Calu3 (cell line): ENCODE measurements at regions not wholly inside any gene's neighbourhood (a gene's known extent, or its start where the extent isn't known, plus 50 kb on each side); places are given as distances from the start of the nearest gene placed in this dataset.

Source experiments
- BruUV-seq: library from RNA; stranded (reverse); fragments of 400-500 nt; replicated peaks from 2 replicates; lab custom pipeline; 2021; lab: Mats Ljungman, UMichigan
- CTCF ChIA-PET: fragments of 300-600 bp; sonication (Branson Sonifier 250); formaldehyde crosslinking; loops from one replicate; lab custom pipeline; 2022; ENCODE audit warnings: antibody characterized with exemption; lab: Charles Lee
- DNase-seq: peaks from one replicate; pipeline ENCODE4 v3.0.0; 2022
- H3K27ac Mint-ChIP-seq: one replicate; pipeline ENCODE4 v1.8.0; 2022; ENCODE audit warnings: mixed read lengths; ENCODE audit not compliant: unreplicated experiment
- H3K27me3 Mint-ChIP-seq: one replicate; pipeline ENCODE4 v1.8.0; 2022; ENCODE audit warnings: mixed read lengths; ENCODE audit not compliant: unreplicated experiment
- H3K36me3 Mint-ChIP-seq: one replicate; pipeline ENCODE4 v1.8.0; 2022; ENCODE audit warnings: mild to moderate bottlenecking, moderate library complexity, mixed read lengths; ENCODE audit not compliant: insufficient read depth, unreplicated experiment
- H3K4me1 Mint-ChIP-seq: one replicate; pipeline ENCODE4 v1.8.0; 2022; ENCODE audit warnings: mild to moderate bottlenecking, low read depth, mixed read lengths; ENCODE audit not compliant: unreplicated experiment
- H3K4me3 Mint-ChIP-seq: one replicate; pipeline ENCODE4 v1.8.0; 2022; ENCODE audit warnings: mild to moderate bottlenecking, low read depth, moderate library complexity, mixed read lengths; ENCODE audit not compliant: unreplicated experiment
- H3K9me3 Mint-ChIP-seq: one replicate; pipeline ENCODE4 v1.8.0; 2022; ENCODE audit warnings: low read depth, mixed read lengths; ENCODE audit not compliant: unreplicated experiment
- CTCF ChIP-seq: fragments of 200-600 bp; IDR thresholded peaks from one replicate; pipeline ENCODE4 v1.8.0; 2022; ENCODE audit warnings: antibody characterized with exemption; ENCODE audit not compliant: unreplicated experiment
- intact Hi-C: fragments of 100-400 bp; cut with micrococcal nuclease; formaldehyde crosslinking; loops from one replicate; pipeline ENCODE4 v1.10.0; 2022; ENCODE audit not compliant: unreplicated experiment

DNA sequence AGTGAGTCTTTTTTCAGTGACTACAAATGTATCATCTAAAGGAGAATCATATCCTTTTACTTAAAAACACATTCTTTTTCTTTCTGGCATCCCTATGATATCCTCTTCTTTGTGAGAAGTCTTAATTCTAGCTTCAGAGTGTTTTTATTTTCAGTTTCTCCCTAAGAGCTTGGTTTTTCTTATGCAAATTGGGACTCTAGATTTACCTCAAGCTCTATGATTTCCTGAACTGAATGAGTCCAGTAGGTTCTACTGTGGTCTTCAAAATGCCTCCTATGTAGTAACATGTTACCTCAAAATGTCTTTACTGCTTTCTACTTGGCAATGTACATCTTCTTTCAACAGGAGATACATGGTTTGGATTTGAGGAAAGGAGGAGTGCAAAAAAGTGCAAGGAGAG is 148.2 kb upstream of the C21orf91 start:
- no peaks in the 10 kb centered on the region for H3K36me3 Mint-ChIP-seq
- TF ChIP-seq CTCF: no peak
- no peak overlapping the region for H3K27ac Mint-ChIP-seq
- CTCF ChIA-PET: no interaction called here
- DNase-seq: no peak
- H3K9me3 Mint-ChIP-seq: peaks cover 5% of the 10 kb centered on the region
- no TSS peak for BruUV-seq
- intact Hi-C loops: no loop called here
- no peaks in the 10 kb centered on the region for H3K4me1 Mint-ChIP-seq
- no peaks in the 10 kb centered on the region for H3K27me3 Mint-ChIP-seq
- H3K4me3 Mint-ChIP-seq: no peak overlapping the region

DNA sequence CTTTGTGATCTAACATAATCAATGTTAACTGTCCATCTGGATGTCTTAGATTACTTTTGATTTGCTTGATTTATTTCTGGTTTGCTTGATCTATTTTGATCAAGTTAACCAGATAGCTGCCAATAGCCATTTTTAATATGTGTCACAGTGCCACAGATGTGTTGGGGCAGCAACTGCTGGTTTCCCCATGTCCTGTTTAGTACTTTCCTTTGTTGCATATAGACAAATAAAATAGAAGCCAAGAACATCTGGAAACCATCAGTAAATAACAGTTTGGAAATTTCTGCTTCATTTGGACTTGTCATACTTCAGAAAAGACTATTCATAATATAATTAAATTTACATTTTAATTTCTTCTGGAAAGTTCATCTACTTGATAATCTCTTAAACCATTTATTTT is 145.6 kb upstream of the C21orf91 start:
- no peak for DNase-seq
- CTCF ChIA-PET: no interaction called here
- H3K27ac Mint-ChIP-seq: no peak overlapping the region

DNA sequence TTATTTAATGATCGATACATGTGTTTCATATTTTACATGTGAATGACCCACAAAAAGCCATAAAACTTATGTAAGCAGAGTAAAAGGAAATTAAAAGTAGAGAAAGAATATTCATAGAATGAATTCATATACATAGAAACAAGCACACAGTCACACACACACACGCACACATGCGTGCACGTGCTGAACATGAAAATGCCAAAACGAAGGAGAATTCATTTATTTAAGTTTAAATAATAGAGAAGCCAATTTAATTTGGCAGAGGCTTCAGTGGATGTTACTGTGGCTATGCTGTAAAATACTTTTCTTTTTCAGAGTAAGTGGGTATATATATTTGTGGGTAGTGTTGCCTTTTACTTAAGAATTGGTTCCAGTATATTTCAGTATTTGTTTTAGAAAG is 145.0 kb upstream of the C21orf91 start:
- Mint-ChIP-seq H3K27ac (no peak overlapping the region), H3K27me3 (no peaks in the 10 kb centered on the region), H3K4me3 (no peak overlapping the region), H3K9me3 (peaks cover 6% of the 10 kb centered on the region), H3K36me3 (no peaks in the 10 kb centered on the region), H3K4me1 (no peaks in the 10 kb centered on the region)
- CTCF ChIA-PET: interaction anchor here (0.7 kb wide), 1 partner anchor 24 kb away, joined by 3 read pairs; no protein-coding TSS in a partner anchor
- BruUV-seq: no TSS peak
- no peak for TF ChIP-seq CTCF
- intact Hi-C loops: no loop called here
- DNase-seq: no peak

More for the DNA sequence above, 145.6 kb upstream of the C21orf91 start:
- H3K4me1 Mint-ChIP-seq: no peaks in the 10 kb centered on the region
- no peak overlapping the region for H3K4me3 Mint-ChIP-seq
- BruUV-seq: no TSS peak
- TF ChIP-seq CTCF: no peak
- H3K27me3 Mint-ChIP-seq: no peaks in the 10 kb centered on the region
- no peaks in the 10 kb centered on the region for H3K36me3 Mint-ChIP-seq
- intact Hi-C loops: no loop called here
- H3K9me3 Mint-ChIP-seq: peaks cover 6% of the 10 kb centered on the region

DNA sequence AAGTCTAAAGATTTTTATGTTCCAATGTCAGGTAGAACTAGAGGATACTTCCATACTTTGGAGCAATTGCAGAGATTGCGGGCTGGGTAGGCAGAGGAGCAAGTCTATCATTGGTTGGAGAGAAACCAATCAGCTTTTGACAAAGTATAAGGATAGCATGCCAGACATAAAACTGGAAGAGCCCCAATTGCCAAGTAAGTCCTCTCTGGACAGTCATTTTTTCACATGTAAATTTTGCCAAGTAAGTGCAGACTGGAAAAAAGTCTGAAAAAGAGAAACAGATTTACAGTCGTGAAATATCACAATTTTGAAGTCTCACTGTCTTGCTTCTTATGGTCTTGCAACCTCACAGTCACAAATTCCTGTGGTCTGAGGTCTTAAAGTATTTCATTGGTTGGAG is 131.4 kb upstream of the C21orf91 start:
- intact Hi-C loops: no loop called here
- no TSS peak for BruUV-seq
- H3K27ac Mint-ChIP-seq: no peak overlapping the region
- CTCF ChIA-PET: no interaction called here
- H3K9me3 Mint-ChIP-seq: peaks cover 3% of the 10 kb centered on the region
- TF ChIP-seq CTCF: no peak
- no peaks in the 10 kb centered on the region for H3K27me3 Mint-ChIP-seq
- H3K4me3 Mint-ChIP-seq: no peak overlapping the region
- H3K36me3 Mint-ChIP-seq: no peaks in the 10 kb centered on the region
- no peak for DNase-seq
- H3K4me1 Mint-ChIP-seq: no peaks in the 10 kb centered on the region
